ENCODE measurements at regions not wholly inside any gene's neighbourhood (a gene's known extent, or its start where the extent isn't known, plus 50 kb on each side); places are given as distances from the start of the nearest gene placed in this dataset.

DNA sequence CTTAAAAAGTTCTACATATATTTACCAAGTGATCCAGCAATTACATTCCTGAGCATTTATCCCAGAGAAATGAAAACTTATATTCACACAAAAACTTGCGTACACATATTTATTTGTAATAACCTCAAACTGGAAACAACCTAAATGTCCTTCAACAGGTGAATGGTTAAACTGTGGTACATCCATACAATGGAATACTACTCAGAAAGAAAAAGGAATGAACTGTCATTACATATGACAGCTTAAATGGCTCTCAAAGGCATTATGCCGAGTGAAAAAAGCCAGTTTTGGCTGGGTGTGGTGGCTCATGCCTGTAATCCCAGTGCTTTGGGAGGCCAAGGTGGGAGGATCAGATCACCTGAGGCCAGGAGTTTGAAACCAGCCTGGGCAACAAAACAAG lies 79.1 kb upstream of the DYNC1I2 start:
- Histone ChIP-seq H3K27ac (ENCODE audit: low read length) (no peak overlapping the region), H3K9ac (ENCODE audit: low read depth, low read length) (no peak overlapping the region)

DNA sequence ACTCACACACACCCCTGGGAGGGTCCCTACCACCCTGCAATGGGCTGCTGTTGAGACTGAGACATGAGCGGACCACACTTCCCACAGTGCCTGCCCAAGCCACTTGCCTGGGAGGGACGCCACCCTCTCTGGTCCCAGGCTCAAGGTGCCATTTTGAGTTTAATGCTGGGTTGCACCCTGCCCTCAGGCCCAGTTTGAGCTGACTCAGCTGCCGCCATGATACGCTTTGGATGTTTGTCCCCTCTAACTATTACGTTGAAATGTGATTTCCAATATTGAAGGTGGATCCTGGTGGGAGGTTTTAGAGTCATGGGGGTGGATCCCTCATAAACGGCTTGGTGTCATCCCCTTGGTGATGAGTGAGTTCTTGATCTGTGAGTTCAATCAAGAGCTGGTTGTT lies 76.4 kb upstream of the DYNC1I2 start:
- no peaks in the 10 kb centered on the region for H3K4me1 ChIP-seq (ENCODE audit: insufficient read depth, low read length)
- H3K9ac ChIP-seq (ENCODE audit: low read depth, low read length) = no peak overlapping the region
- no peaks in the 10 kb centered on the region for H3K27me3 ChIP-seq (ENCODE audit: insufficient read depth, low read length)
- H3K27ac ChIP-seq (ENCODE audit: low read length) = no peak overlapping the region
- H3K4me3 ChIP-seq (ENCODE audit: low read length) = no peak overlapping the region
- H3K36me3 ChIP-seq (ENCODE audit: insufficient read depth, low read depth, low read length) = no peaks in the 10 kb centered on the region
- no peaks in the 10 kb centered on the region; the same call in none of the 2 replicates for H3K9me3 ChIP-seq (ENCODE audit: insufficient read depth, low read depth, low read length)

More for the DNA sequence above, 79.1 kb upstream of the DYNC1I2 start:
- Histone ChIP-seq H3K9me3 (ENCODE audit: insufficient read depth, low read depth, low read length) (no peaks in the 10 kb centered on the region; the same call in none of the 2 replicates), H3K27me3 (ENCODE audit: insufficient read depth, low read length) (no peaks in the 10 kb centered on the region), H3K4me3 (ENCODE audit: low read length) (no peak overlapping the region), H3K36me3 (ENCODE audit: insufficient read depth, low read depth, low read length) (no peaks in the 10 kb centered on the region), H3K4me1 (ENCODE audit: insufficient read depth, low read length) (no peaks in the 10 kb centered on the region)

DNA sequence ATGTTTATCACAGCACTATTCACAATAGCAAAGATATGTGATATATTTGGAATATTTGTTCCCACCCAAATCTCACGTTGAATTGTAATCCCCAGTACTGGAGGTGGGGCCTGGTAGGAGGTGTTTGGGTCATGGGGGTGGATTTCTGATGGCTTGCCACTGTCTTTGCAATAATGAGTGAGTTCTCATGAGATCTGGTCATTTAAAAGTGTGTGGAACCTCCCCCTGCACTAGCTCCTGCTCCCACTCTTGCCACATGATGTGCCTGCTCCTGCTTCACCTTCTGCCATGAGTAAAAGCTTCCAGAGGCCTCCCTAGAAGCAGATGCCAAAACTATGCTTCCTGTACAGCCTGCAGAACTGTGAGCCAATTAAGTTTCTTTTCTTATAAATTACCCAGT lies 72.2 kb upstream of the DYNC1I2 start:
- no peaks in the 10 kb centered on the region for H3K9me3 ChIP-seq (ENCODE audit: insufficient read depth, low read depth, low read length)
- H3K9ac ChIP-seq (ENCODE audit: low read depth, low read length) = no peak overlapping the region
- H3K4me1 ChIP-seq (ENCODE audit: insufficient read depth, low read length) = no peaks in the 10 kb centered on the region
- H3K27ac ChIP-seq (ENCODE audit: low read length) = no peak overlapping the region
- no peaks in the 10 kb centered on the region for H3K36me3 ChIP-seq (ENCODE audit: insufficient read depth, low read depth, low read length)
- no peaks in the 10 kb centered on the region for H3K27me3 ChIP-seq (ENCODE audit: insufficient read depth, low read length)
- H3K4me3 ChIP-seq (ENCODE audit: low read length) = no peak overlapping the region

DNA sequence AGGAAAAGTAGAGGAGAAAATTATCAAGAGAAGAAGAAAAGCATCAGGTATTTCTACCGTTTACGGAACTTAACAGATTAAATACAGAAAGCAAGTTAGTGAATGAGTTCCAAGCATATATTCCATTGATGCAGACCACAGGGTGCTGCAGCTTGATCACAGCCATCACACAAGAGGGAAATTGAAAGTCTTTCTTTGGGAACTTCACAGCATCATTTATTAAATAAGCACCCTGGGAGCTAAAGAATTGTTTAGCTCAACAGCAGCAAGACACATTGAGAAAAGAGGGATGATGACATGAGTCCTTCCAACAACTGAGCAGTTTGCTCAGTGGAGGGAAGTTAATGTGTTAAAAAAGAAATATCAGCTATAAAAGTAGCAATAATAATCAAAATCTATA lies 69.3 kb upstream of the DYNC1I2 start:
- no peaks in the 10 kb centered on the region for H3K27me3 ChIP-seq (ENCODE audit: insufficient read depth, low read length)
- H3K4me3 ChIP-seq (ENCODE audit: low read length) = no peak overlapping the region
- no peaks in the 10 kb centered on the region for H3K9me3 ChIP-seq (ENCODE audit: insufficient read depth, low read depth, low read length)
- H3K36me3 ChIP-seq (ENCODE audit: insufficient read depth, low read depth, low read length) = no peaks in the 10 kb centered on the region
- H3K4me1 ChIP-seq (ENCODE audit: insufficient read depth, low read length) = no peaks in the 10 kb centered on the region
- H3K9ac ChIP-seq (ENCODE audit: low read depth, low read length) = no peak overlapping the region
- H3K27ac ChIP-seq (ENCODE audit: low read length) = no peak overlapping the region

DNA sequence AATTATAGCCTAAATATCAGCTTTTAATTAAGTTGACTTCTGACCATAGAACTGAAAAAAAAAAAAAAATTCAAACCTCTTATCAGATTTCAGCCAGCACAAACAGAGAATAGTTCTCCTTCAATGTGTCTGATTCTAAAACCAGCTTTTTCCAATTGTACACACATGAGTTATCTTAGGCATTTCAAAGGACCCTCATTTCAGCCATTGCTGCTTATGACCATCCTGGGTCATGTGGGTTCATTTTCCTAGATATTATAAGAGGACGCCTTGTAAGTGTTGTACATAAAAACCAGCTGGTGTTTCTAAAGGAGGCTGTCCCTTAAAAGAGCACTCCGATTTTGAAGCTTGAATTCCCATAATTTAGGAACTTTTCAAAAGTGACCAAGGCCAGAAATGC lies 62.3 kb upstream of the DYNC1I2 start:
- Histone ChIP-seq H3K4me3 (ENCODE audit: low read length) (no peak overlapping the region), H3K27me3 (ENCODE audit: insufficient read depth, low read length) (no peaks in the 10 kb centered on the region), H3K9ac (ENCODE audit: low read depth, low read length) (no peak overlapping the region), H3K9me3 (ENCODE audit: insufficient read depth, low read depth, low read length) (peaks cover 34% of the 10 kb centered on the region), H3K4me1 (ENCODE audit: insufficient read depth, low read length) (no peaks in the 10 kb centered on the region), H3K36me3 (ENCODE audit: insufficient read depth, low read depth, low read length) (no peaks in the 10 kb centered on the region), H3K27ac (ENCODE audit: low read length) (no peak overlapping the region)

DNA sequence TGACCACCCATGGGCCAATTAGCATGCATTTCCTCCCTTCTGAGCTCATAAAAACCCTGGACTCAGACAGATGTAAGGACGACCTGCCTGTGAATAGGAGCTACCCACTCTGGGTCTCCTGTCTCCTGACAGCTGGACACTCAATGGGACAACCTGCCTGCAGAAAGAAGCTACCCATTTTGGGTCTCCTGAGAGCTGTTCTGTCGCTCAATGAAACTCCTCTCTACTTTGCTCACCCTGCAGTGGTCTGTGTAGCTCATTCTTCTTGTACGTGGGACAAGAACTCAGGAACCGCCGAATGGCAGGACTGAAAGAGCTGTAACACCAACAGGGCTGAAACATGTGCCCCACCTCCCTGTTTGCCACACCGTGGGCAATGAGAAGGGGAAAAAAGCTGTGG lies 60.3 kb upstream of the DYNC1I2 start:
- Histone ChIP-seq H3K27me3 (ENCODE audit: insufficient read depth, low read length) (no peaks in the 10 kb centered on the region), H3K9me3 (ENCODE audit: insufficient read depth, low read depth, low read length) (peaks cover 53% of the 10 kb centered on the region), H3K36me3 (ENCODE audit: insufficient read depth, low read depth, low read length) (no peaks in the 10 kb centered on the region), H3K27ac (ENCODE audit: low read length) (no peak overlapping the region), H3K4me3 (ENCODE audit: low read length) (no peak overlapping the region), H3K9ac (ENCODE audit: low read depth, low read length) (no peak overlapping the region), H3K4me1 (ENCODE audit: insufficient read depth, low read length) (no peaks in the 10 kb centered on the region)

DNA sequence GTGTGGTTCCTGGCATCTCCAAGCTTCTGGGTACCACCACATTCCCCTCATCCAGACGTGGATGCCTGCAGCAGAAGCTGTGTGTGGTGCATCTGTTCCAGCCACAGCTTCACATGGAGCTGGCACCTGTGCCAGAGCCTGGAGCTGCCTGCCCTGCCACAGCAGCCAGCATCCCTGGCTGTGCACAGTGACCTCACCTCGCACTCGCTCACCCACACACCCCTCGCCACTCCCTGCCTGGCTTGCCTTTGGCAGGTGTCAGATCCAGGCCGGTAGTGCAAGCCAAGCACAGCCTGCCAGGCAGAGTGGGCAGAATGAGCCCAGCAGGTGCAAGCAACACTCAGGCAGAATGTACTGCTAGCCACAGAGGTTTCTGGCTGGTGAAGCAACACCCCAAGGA lies 59.9 kb upstream of the DYNC1I2 start:
- no peak overlapping the region for H3K9ac ChIP-seq (ENCODE audit: low read depth, low read length)
- H3K27me3 ChIP-seq (ENCODE audit: insufficient read depth, low read length) = no peaks in the 10 kb centered on the region
- no peaks in the 10 kb centered on the region for H3K36me3 ChIP-seq (ENCODE audit: insufficient read depth, low read depth, low read length)
- H3K4me3 ChIP-seq (ENCODE audit: low read length) = no peak overlapping the region
- no peaks in the 10 kb centered on the region for H3K4me1 ChIP-seq (ENCODE audit: insufficient read depth, low read length)
- H3K27ac ChIP-seq (ENCODE audit: low read length) = no peak overlapping the region
- H3K9me3 ChIP-seq (ENCODE audit: insufficient read depth, low read depth, low read length) = peaks cover 58% of the 10 kb centered on the region

DNA sequence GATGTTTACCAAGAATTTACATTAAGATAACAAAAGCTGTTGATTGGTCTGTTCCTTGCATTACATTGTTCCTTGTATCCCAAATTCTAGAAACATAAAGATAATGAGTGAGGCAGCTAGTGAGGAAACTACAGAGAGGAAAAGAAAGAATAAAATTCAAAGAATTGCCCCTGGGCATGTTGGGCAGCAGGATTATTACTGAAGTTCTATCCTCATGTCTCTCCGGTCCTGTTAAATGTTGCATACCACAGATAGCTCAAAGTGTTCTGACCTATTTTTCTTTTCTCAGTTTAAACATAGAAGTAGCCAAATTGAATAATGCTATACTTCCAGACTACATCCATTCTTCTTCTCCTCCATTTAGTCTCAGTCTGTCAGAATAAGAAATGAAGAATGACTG lies 58.2 kb upstream of the DYNC1I2 start:
- Histone ChIP-seq H3K36me3 (ENCODE audit: insufficient read depth, low read depth, low read length) (no peaks in the 10 kb centered on the region), H3K9me3 (ENCODE audit: insufficient read depth, low read depth, low read length) (peaks cover 68% of the 10 kb centered on the region), H3K4me3 (ENCODE audit: low read length) (no peak overlapping the region), H3K9ac (ENCODE audit: low read depth, low read length) (no peak overlapping the region), H3K4me1 (ENCODE audit: insufficient read depth, low read length) (no peaks in the 10 kb centered on the region), H3K27me3 (ENCODE audit: insufficient read depth, low read length) (no peaks in the 10 kb centered on the region), H3K27ac (ENCODE audit: low read length) (no peak overlapping the region)

DNA sequence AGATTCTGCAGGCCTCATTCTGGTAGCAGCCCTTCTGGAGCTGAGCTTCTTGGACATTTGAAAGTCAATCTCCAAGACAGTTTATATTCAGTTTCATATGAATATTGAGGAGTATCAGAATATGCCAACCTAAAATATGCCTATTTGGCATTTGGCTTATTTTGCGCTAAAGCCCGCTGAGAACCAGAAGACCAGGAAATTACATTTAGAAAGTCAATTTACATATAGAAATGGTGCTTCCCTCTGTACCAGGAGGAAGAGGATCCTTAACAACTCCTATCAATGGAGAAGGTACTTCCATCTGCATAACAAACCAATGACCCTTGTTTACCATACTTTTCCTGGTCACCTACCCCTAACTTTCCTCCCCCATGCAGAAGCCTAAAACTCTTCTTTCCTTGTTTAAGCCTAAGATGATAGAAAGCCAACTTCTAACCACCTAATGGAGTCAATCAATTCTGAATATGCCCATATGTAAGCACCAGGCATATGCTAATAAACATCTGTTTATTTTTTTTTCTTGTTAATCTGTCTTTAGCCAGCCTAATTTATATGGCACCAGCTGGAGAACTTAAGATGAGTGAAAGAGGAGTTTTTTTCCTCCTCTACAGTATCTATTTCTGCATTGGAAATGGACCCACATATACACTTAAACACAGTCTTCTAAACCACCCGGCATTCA lies 57.0 kb upstream of the DYNC1I2 start:
- Histone ChIP-seq H3K4me1 (ENCODE audit: insufficient read depth, low read length) (no peaks in the 10 kb centered on the region), H3K4me3 (ENCODE audit: low read length) (no peak overlapping the region), H3K27me3 (ENCODE audit: insufficient read depth, low read length) (no peaks in the 10 kb centered on the region), H3K9me3 (ENCODE audit: insufficient read depth, low read depth, low read length) (peaks cover 65% of the 10 kb centered on the region), H3K27ac (ENCODE audit: low read length) (no peak overlapping the region), H3K9ac (ENCODE audit: low read depth, low read length) (no peak overlapping the region), H3K36me3 (ENCODE audit: insufficient read depth, low read depth, low read length) (no peaks in the 10 kb centered on the region)

DNA sequence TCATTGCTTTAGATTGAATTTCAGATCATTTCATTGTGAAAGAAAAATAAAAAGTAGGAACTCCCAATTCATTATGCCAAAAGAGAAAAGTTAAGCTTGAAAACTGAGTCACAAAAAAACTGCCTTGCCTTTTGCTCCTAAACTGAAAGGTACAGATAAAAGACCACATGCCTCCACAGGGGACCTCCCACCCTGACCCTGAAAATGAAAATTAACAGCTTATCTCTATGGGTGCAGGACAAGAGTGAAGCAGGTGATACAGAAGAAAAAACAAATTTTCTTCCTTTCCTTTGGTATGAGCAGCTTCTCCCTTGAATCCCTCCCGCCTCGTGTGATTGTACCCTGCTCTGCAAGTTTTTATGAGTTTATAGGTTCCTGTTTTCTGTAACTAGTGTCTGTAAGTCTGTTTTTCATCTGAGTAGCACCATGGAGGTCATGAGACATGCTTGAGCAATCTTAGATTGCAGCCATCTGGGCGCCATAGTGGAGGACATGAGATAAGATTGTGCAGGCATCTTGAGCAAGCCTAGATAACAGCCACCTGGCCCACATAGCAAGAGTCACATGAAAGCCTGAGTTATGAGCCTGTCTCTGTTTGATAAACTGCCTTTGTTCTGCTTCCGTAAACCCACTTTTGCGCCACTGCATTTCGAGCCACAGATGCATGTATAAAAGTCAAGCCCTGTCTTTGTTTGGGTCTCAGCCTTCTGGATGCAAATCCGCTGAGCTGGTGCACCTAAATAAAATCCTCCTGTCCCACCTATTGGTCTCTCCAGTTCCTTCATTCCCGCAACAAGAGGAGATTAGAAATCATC lies 56.2 kb upstream of the DYNC1I2 start:
- Histone ChIP-seq H3K4me3 (ENCODE audit: low read length) (no peak overlapping the region), H3K27me3 (ENCODE audit: insufficient read depth, low read length) (no peaks in the 10 kb centered on the region), H3K9me3 (ENCODE audit: insufficient read depth, low read depth, low read length) (peaks cover 64% of the 10 kb centered on the region), H3K27ac (ENCODE audit: low read length) (no peak overlapping the region), H3K36me3 (ENCODE audit: insufficient read depth, low read depth, low read length) (no peaks in the 10 kb centered on the region), H3K9ac (ENCODE audit: low read depth, low read length) (no peak overlapping the region), H3K4me1 (ENCODE audit: insufficient read depth, low read length) (no peaks in the 10 kb centered on the region)

Measured in iPS-20b (cell line).